ENCODE measurements at regions not wholly inside any gene's neighbourhood (a gene's known extent, or its start where the extent isn't known, plus 50 kb on each side); places are given as distances from the start of the nearest gene placed in this dataset.

DNA sequence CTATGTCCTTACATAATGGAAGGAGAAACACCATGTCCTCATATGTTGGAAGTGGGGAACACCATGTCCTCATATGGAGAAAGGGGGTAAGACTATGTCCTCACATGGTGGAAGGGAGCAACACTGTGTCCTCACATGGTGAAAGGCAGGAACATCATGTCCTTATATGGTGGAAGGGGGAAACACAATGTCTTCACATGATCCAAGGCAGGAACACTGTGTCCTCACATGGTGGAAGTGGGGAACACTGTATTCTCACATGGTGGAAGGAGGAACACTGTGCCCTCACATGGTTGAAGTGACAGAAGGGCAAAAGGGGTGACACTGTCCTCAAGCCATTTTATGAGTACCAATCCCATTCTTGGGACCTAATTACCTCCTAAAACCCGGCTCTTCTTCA lies 146.3 kb upstream of the ETV3 start:
- no peak for ATAC-seq

More for the DNA sequence above, 146.3 kb upstream of the ETV3 start:
- H3K4me1 Mint-ChIP-seq, result peaks cover 8% of the 10 kb centered on the region
- no peak overlapping the region for H3K4me3 Mint-ChIP-seq
- H3K9me3 Mint-ChIP-seq, result no peaks in the 10 kb centered on the region
- H3K9me2 ChIP-seq (ENCODE audit: insufficient read depth), result peaks cover 12% of the 10 kb centered on the region; the same call in 1 of the 2 replicates
- H3K27ac ChIP-seq (ENCODE audit: low read depth), result no peak overlapping the region
- no peaks in the 10 kb centered on the region for H3K27me3 ChIP-seq (ENCODE audit: insufficient read depth)
- no peak overlapping the region for H2AFZ ChIP-seq
- no peak overlapping the region for H3K27ac Mint-ChIP-seq
- H3K36me3 Mint-ChIP-seq (ENCODE audit: low read depth), result no peaks in the 10 kb centered on the region
- H3K4me2 ChIP-seq, result no peak overlapping the region
- DNase-seq (ENCODE audit: low spot score), result no peak
- TF ChIP-seq ETS1 (IDR thresholded peaks at IDR 0.05) (no peak), ZNF462 (CRISPR knock-in tag; IDR thresholded peaks at IDR 0.05) (no peak), CREB1 (CRISPR knock-in tag; IDR thresholded peaks at IDR 0.05; ENCODE audit: low read depth) (no peak), REST (IDR thresholded peaks at IDR 0.05; ENCODE audit: unreplicated experiment) (no peak), NANOG (IDR thresholded peaks at IDR 0.05; ENCODE audit: borderline replicate concordance) (no peak), EZH2 (IDR thresholded peaks at IDR 0.05; ENCODE audit: low read depth, unreplicated experiment) (no peak), JUNB (IDR thresholded peaks at IDR 0.05; ENCODE audit: unreplicated experiment) (no peak), EZH2phosphoT487 (IDR thresholded peaks at IDR 0.05; ENCODE audit: unreplicated experiment) (no peak), ZNF114 (CRISPR knock-in tag; IDR thresholded peaks at IDR 0.05) (no peak), POLR2AphosphoS5 (IDR thresholded peaks at IDR 0.05; ENCODE audit: low read depth) (no peak), STAT1 (IDR thresholded peaks at IDR 0.05; ENCODE audit: unreplicated experiment) (no peak), ZNF331 (CRISPR knock-in tag; IDR thresholded peaks at IDR 0.05; ENCODE audit: low read depth) (no peak)
- TF ChIP-seq, protein P1, sequence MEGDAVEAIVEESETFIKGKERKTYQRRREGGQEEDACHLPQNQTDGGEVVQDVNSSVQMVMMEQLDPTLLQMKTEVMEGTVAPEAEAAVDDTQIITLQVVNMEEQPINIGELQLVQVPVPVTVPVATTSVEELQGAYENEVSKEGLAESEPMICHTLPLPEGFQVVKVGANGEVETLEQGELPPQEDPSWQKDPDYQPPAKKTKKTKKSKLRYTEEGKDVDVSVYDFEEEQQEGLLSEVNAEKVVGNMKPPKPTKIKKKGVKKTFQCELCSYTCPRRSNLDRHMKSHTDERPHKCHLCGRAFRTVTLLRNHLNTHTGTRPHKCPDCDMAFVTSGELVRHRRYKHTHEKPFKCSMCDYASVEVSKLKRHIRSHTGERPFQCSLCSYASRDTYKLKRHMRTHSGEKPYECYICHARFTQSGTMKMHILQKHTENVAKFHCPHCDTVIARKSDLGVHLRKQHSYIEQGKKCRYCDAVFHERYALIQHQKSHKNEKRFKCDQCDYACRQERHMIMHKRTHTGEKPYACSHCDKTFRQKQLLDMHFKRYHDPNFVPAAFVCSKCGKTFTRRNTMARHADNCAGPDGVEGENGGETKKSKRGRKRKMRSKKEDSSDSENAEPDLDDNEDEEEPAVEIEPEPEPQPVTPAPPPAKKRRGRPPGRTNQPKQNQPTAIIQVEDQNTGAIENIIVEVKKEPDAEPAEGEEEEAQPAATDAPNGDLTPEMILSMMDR (conservative IDR thresholded peaks at IDR 0.05; ENCODE audit: low read depth in 2 of 2), result no peak
- no peaks in the 10 kb centered on the region for H3K36me3 ChIP-seq (ENCODE audit: insufficient read depth)
- H3K4me3 ChIP-seq, result no peak overlapping the region
- peaks cover 6% of the 10 kb centered on the region for H3K27me3 Mint-ChIP-seq (ENCODE audit: insufficient read depth, low read depth, poor library complexity)
- H3F3A ChIP-seq (replicated peaks; ENCODE audit: low read depth), result no peaks in the 10 kb centered on the region
- H3K79me2 ChIP-seq (replicated peaks; ENCODE audit: insufficient read depth), result no peaks in the 10 kb centered on the region
- H4K20me1 ChIP-seq (replicated peaks; ENCODE audit: insufficient read depth), result no peaks in the 10 kb centered on the region
- H3K4me1 ChIP-seq (ENCODE audit: insufficient read depth), result no peaks in the 10 kb centered on the region
